Type B pancreatic cell (in vitro differentiated cells): ENCODE measurements at regions not wholly inside any gene's neighbourhood (a gene's known extent, or its start where the extent isn't known, plus 50 kb on each side); places are given as distances from the start of the nearest gene placed in this dataset.

ENCODE experiments used
- DNase-seq: peaks from one replicate; pipeline ENCODE4 v3.0.0; 2021; ENCODE audit warnings: mixed read lengths; ENCODE audit not compliant: unreplicated experiment; ENCODE audit errors: extremely low spot score
- H3K27ac Mint-ChIP-seq: 2 replicates; pipeline ENCODE4 v1.8.0; 2021; ENCODE audit warnings: mild to moderate bottlenecking, mixed read lengths
- H3K27me3 Mint-ChIP-seq: 2 replicates; pipeline ENCODE4 v1.8.0; 2021; ENCODE audit warnings: mixed read lengths
- H3K36me3 Mint-ChIP-seq: 2 replicates; pipeline ENCODE4 v1.8.0; 2021; ENCODE audit warnings: mixed read lengths
- H3K4me1 Mint-ChIP-seq: one replicate; pipeline ENCODE4 v1.8.0; 2021; ENCODE audit warnings: mixed read lengths; ENCODE audit not compliant: unreplicated experiment
- H3K4me3 Mint-ChIP-seq: 2 replicates; pipeline ENCODE4 v1.8.0; 2021; ENCODE audit warnings: mild to moderate bottlenecking, mixed read lengths
- H3K9me3 Mint-ChIP-seq: 2 replicates; pipeline ENCODE4 v1.8.0; 2021; ENCODE audit warnings: mixed read lengths
- CTCF ChIP-seq: fragments of 200-600 bp; sonication (generic); conservative IDR thresholded peaks from 2 replicates; pipeline ENCODE4 v1.5.0; 2021; ENCODE audit warnings: antibody characterized with exemption, mild to moderate bottlenecking

DNA sequence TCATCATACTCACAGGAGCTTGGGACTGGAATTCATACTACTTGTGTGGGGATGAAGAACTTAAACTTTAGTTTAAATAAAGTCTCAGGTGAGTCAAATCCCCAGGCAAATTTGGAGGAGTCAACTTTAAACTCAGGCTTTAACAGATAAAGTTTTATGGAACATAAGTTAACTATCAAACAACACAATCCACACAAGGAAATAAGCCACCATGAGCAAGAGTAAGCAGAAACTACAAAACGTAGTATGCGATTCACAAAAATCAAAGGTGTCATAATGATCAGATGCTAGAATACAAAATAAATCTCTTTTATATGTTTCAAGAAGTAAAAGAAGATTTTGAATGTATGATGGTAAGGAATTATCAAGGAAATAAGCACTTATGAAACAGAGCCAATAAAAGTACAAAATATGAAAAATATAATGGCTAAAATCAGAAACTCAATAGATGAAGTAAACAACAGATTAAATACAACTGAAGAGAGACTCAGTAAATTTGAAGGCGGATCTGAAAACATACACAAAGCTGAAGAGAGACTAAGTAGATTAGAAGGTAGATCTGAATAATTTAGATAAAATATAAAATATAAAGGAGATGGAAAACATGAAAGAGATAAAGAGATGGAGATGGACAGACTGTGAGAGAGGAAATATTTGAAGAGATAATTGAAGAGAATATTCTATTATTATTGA, 97.5 kb upstream of the TWIST2 start:
- Mint-ChIP-seq H3K36me3 (no peaks in the 10 kb centered on the region), H3K4me1 (no peaks in the 10 kb centered on the region), H3K4me3 (no peak overlapping the region), H3K27me3 (peaks cover 26% of the 10 kb centered on the region), H3K9me3 (peaks cover 8% of the 10 kb centered on the region), H3K27ac (no peak overlapping the region)
- no peak for TF ChIP-seq CTCF
- no peak for DNase-seq

DNA sequence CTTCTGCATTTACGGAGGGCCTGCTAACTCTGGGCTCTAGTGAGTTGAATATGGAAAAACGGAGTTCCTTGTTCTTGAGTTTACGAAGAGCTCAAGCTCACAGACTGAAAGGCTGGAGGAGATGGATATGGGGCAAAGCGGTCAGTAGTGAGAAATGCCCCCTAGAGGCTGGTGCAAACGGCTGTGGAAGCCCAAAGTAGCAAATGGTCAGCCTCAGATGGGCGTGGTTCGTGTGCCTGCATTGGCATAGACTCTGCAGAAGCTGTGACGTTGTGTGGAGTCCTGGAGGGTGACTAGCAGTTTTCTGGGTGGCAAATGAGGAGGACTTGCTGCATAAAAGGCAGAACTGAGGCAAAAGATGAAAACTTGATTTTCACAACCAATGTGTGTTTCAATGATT, 93.6 kb upstream of the TWIST2 start:
- peaks cover 28% of the 10 kb centered on the region for H3K27me3 Mint-ChIP-seq
- no peak for DNase-seq
- H3K36me3 Mint-ChIP-seq = no peaks in the 10 kb centered on the region
- TF ChIP-seq CTCF = no peak
- H3K4me1 Mint-ChIP-seq = no peaks in the 10 kb centered on the region
- no peak overlapping the region for H3K4me3 Mint-ChIP-seq
- H3K27ac Mint-ChIP-seq = no peak overlapping the region
- peaks cover 4% of the 10 kb centered on the region for H3K9me3 Mint-ChIP-seq

DNA sequence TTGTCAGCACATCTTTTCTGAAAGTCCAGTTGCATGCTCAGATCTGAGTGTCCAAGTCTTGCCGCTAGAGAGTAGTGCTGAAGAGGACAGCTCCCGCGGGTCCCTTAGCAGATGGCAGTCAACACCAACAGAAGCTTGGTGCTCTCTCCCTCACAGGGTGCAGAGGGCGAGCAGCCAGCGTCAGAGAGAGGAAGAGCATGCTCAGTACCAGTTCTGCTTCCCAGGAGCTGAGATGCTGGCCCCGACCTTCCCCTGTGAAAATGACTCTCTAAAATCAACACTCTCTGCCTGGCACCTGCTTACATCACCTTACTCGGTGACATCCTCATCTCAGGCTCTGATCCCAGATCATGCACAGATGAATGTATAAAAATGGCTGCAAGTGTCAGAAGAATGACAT, 86.0 kb upstream of the TWIST2 start:
- no peak overlapping the region for H3K4me3 Mint-ChIP-seq
- peaks cover 50% of the 10 kb centered on the region for H3K27me3 Mint-ChIP-seq
- TF ChIP-seq CTCF = no peak
- no peaks in the 10 kb centered on the region for H3K9me3 Mint-ChIP-seq
- H3K36me3 Mint-ChIP-seq = no peaks in the 10 kb centered on the region
- DNase-seq = no peak
- no peaks in the 10 kb centered on the region for H3K4me1 Mint-ChIP-seq
- no peak overlapping the region for H3K27ac Mint-ChIP-seq

DNA sequence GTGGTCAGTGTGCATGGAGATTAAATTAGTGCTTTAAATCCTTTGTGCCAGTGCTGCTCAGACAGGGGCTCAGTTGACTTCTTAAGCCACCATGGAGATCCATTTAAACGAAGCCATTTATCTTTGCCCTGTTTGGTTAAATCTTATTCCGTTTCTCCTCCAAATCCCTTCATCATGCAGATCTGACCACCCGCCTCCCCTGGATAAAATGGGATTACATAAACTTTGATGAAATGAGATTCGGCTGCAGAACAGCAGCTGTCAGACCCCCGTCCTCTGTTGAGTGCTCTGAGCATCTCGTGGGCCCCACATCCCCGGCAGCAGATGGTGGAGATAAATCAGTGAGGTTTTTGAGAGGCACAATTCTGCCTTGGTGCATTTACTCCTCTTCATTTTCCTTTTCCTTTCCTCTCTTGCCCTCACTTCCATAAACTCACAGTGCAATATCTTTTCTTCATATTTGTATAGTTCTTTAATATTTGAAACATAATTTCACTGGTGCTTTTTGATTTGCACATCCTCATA, 84.4 kb upstream of the TWIST2 start:
- Mint-ChIP-seq H3K4me3 (no peak overlapping the region), H3K9me3 (no peaks in the 10 kb centered on the region), H3K36me3 (no peaks in the 10 kb centered on the region), H3K27ac (no peak overlapping the region), H3K27me3 (peaks cover 61% of the 10 kb centered on the region), H3K4me1 (no peaks in the 10 kb centered on the region)
- DNase-seq = no peak
- no peak for TF ChIP-seq CTCF

- no peaks in the 10 kb centered on the region for H3K9me3 Mint-ChIP-seq
- no peaks in the 10 kb centered on the region for H3K36me3 Mint-ChIP-seq
- H3K4me1 Mint-ChIP-seq = no peaks in the 10 kb centered on the region
- TF ChIP-seq CTCF = no peak
- H3K27ac Mint-ChIP-seq = no peak overlapping the region
- DNase-seq = no peak
- H3K4me3 Mint-ChIP-seq = no peak overlapping the region
- H3K27me3 Mint-ChIP-seq = peaks cover 73% of the 10 kb centered on the region
Observed at GRCh38 chr2:238765590-238765989, 82.3 kb upstream of the TWIST2 start.
